ENCODE measurements at regions not wholly inside any gene's neighbourhood (a gene's known extent, or its start where the extent isn't known, plus 50 kb on each side); places are given as distances from the start of the nearest gene placed in this dataset.

- no peak overlapping the region for H3K4me3 ChIP-seq (ENCODE audit: low read length)
- peaks cover 9% of the 10 kb centered on the region for H3K4me1 ChIP-seq (ENCODE audit: low read length)
- no peak overlapping the region for H3K4me2 ChIP-seq (ENCODE audit: low read length)
- no peaks in the 10 kb centered on the region for H3K27me3 ChIP-seq (ENCODE audit: low read depth, low read length)
- H4K20me1 ChIP-seq (ENCODE audit: insufficient read depth, low read length), result no peaks in the 10 kb centered on the region
- no peak overlapping the region for H3K27ac ChIP-seq (ENCODE audit: low read length)
- no peaks in the 10 kb centered on the region for H3K36me3 ChIP-seq (replicated peaks; ENCODE audit: low read depth, low read length)
- no peak overlapping the region for H3K9ac ChIP-seq (ENCODE audit: low read length)
- no peak overlapping the region for H2AFZ ChIP-seq (ENCODE audit: low read depth, low read length)
- TF ChIP-seq CTCF (IDR thresholded peaks at IDR 0.05; ENCODE audit: low read depth, low read length), result no peak
- TF ChIP-seq EZH2phosphoT487 (IDR thresholded peaks at IDR 0.05; ENCODE audit: low read depth), result no peak
- H3K79me2 ChIP-seq (ENCODE audit: low read length), result no peaks in the 10 kb centered on the region
- H3K9me3 ChIP-seq (ENCODE audit: insufficient read depth, low read length), result no peaks in the 10 kb centered on the region
These were observed 61.4 kb upstream of the RANBP6 start for GRCh38 chr9:6076851-6077250.

GRCh38 chr9:6073731-6074130 is 58.3 kb upstream of the RANBP6 start:
- Histone ChIP-seq H3K9ac (ENCODE audit: low read length) (no peak overlapping the region), H3K4me1 (ENCODE audit: low read length) (peaks cover 7% of the 10 kb centered on the region), H3K36me3 (replicated peaks; ENCODE audit: low read depth, low read length) (no peaks in the 10 kb centered on the region), H3K4me3 (ENCODE audit: low read length) (no peak overlapping the region), H4K20me1 (ENCODE audit: insufficient read depth, low read length) (no peaks in the 10 kb centered on the region), H3K27me3 (ENCODE audit: low read depth, low read length) (no peaks in the 10 kb centered on the region), H3K9me3 (ENCODE audit: insufficient read depth, low read length) (0 out of 2 replicates have a peak, but pooled peaks cover 8% of the 10 kb centered on the region), H3K27ac (ENCODE audit: low read length) (no peak overlapping the region), H3K79me2 (ENCODE audit: low read length) (no peaks in the 10 kb centered on the region), H3K4me2 (ENCODE audit: low read length) (no peak overlapping the region), H2AFZ (ENCODE audit: low read depth, low read length) (no peak overlapping the region)
- no peak for TF ChIP-seq CTCF (IDR thresholded peaks at IDR 0.05; ENCODE audit: low read depth, low read length)
- no peak for TF ChIP-seq EZH2phosphoT487 (IDR thresholded peaks at IDR 0.05; ENCODE audit: low read depth)

GRCh38 chr9:6072865-6073264 is 57.4 kb upstream of the RANBP6 start:
- H3K9me3 ChIP-seq (ENCODE audit: insufficient read depth, low read length), result 0 out of 2 replicates have a peak, but pooled peaks cover 8% of the 10 kb centered on the region
- H2AFZ ChIP-seq (ENCODE audit: low read depth, low read length), result no peak overlapping the region
- H3K4me1 ChIP-seq (ENCODE audit: low read length), result peaks cover 12% of the 10 kb centered on the region
- H3K4me3 ChIP-seq (ENCODE audit: low read length), result no peak overlapping the region
- no peaks in the 10 kb centered on the region for H4K20me1 ChIP-seq (ENCODE audit: insufficient read depth, low read length)
- H3K79me2 ChIP-seq (ENCODE audit: low read length), result no peaks in the 10 kb centered on the region
- no peaks in the 10 kb centered on the region for H3K36me3 ChIP-seq (replicated peaks; ENCODE audit: low read depth, low read length)
- TF ChIP-seq EZH2phosphoT487 (IDR thresholded peaks at IDR 0.05; ENCODE audit: low read depth), result no peak
- no peak for TF ChIP-seq CTCF (IDR thresholded peaks at IDR 0.05; ENCODE audit: low read depth, low read length)
- no peak overlapping the region for H3K27ac ChIP-seq (ENCODE audit: low read length)
- H3K4me2 ChIP-seq (ENCODE audit: low read length), result no peak overlapping the region
- no peak overlapping the region for H3K9ac ChIP-seq (ENCODE audit: low read length)
- H3K27me3 ChIP-seq (ENCODE audit: low read depth, low read length), result no peaks in the 10 kb centered on the region

GRCh38 chr9:6072453-6072852 is 57.0 kb upstream of the RANBP6 start:
- Histone ChIP-seq H3K79me2 (ENCODE audit: low read length) (no peaks in the 10 kb centered on the region), H2AFZ (ENCODE audit: low read depth, low read length) (no peak overlapping the region), H3K27me3 (ENCODE audit: low read depth, low read length) (no peaks in the 10 kb centered on the region), H3K4me3 (ENCODE audit: low read length) (no peak overlapping the region), H3K9ac (ENCODE audit: low read length) (no peak overlapping the region), H3K27ac (ENCODE audit: low read length) (no peak overlapping the region), H3K36me3 (replicated peaks; ENCODE audit: low read depth, low read length) (no peaks in the 10 kb centered on the region), H4K20me1 (ENCODE audit: insufficient read depth, low read length) (no peaks in the 10 kb centered on the region), H3K4me1 (ENCODE audit: low read length) (peaks cover 12% of the 10 kb centered on the region), H3K4me2 (ENCODE audit: low read length) (no peak overlapping the region), H3K9me3 (ENCODE audit: insufficient read depth, low read length) (0 out of 2 replicates have a peak, but pooled peaks cover 8% of the 10 kb centered on the region)
- TF ChIP-seq EZH2phosphoT487 (IDR thresholded peaks at IDR 0.05; ENCODE audit: low read depth) (no peak), CTCF (IDR thresholded peaks at IDR 0.05; ENCODE audit: low read depth, low read length) (no peak)
